Medulla oblongata (tissue), 1 donor: ENCODE measurements at regions not wholly inside any gene's neighbourhood (a gene's known extent, or its start where the extent isn't known, plus 50 kb on each side); places are given as distances from the start of the nearest gene placed in this dataset.

Experiments used
- DNase-seq: peaks from one replicate; pipeline ENCODE4 v3.0.0-alpha.2; 2015; ENCODE audit errors: extremely low spot score

DNA sequence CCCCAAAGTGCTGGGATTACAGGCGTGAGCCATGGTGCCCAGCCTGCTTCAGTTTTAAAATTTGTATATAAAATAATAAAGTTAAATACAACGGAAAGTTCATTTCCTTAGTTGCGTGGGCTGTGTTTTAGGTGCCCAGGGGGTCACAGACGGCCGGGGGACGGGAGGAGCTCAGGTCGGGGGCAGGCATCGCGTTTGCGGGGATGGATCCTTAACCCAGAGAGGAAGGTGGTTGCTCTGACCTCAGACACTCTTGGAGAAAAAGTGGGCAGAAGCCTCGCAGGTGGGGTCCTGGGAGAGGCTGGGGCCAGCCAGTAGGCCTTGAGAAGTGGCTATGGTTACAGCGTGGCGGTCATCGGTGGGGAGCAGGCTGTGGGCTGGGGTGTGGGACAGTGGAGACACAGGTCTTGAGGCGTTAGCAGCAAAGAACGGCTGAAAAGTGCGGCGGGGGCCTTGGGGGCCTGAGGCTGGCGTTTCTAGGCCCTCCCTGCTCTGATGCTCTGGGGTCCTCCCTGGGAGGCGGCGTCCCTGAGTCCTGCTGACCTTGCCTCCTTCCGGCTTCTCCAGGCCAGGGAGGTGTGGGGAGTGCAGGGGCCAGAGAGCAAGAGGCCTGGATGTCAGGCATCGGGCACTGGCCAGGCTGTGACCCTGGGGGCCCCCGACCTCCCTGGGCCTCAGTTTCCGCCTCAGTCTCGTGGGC, 54.4 kb downstream of the UNCX start:
- DNase-seq = no peak

DNA sequence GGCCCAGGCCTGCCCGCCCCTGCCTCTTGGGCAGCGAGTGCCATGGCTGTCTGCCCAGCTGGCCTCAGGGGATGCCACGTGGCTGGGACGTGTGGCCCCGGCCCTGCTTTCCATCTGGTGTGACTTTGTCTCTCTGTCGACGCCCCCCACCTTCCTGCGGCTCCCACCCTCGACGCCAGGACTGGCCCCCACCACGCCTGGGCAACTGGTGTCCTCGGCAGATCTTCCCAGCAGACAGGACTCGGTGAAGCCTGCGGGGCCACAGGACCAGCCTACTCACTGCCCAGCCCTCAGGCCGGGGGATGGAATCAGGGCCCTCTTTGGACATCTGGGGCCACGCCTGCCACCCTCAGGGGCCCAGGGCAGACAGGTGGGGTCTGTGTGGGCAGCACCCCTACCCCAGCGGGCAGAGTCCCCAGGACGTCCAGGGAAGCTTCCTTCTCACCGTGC, 55.1 kb downstream of the UNCX start:
- DNase-seq = no peak

DNA sequence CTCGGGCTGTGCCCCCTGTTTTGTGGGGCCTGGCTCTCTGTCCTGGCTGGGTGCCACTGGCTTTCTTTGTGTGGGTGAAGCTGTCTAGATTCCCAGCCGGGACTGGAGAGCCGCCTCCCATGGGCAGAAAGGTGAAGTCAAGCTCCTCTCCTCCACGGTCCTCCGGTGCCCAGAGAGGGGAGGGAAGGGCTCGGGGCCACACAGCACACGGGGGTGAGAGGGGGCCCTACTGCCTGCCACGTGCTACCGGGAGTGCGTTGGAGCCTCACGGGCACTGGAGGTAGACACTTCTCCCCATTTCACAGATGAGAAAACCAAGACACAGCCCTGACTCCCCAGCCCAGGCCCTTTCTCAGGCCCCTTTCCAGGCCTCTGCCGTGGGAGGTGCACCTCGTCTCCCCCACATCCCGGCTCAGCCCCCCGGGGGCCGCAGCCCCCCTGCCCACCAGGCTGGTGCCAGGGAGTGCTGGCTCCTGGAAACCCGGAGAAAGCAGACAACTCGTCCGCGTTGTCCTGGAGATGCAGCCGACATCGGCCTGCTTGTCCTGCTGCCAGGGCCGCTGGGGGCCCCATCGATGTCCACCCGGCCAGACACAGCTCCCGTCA, 55.8 kb downstream of the UNCX start:
- DNase-seq = peak; percentile 7

DNA sequence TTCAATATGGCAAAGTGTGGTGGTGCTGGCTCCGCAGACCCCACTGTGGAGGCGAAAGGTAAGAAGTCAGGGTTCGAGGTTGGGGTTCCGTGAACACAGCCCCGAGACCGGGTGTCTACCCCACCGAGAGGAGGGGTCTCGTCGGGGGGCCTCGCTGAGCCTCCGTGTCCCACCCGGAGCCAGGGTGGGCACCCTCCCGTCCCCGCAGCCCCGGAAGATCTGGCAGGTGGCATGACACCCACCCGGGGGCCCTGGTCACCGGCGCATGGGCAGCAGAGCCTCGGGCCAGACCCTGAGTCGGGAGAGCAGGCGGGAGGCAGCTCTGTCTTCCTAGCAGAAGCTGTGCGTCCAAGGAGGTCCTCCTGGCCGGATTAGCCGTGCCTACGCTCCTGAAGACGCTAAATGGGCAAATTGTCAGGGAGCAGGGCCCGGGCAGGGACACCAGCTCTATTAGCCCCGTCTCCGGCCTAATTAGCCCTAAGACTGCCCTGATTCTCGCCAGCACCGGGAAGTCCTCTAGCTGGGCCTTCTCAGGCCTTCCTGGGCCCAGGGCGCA, 56.4 kb downstream of the UNCX start:
- DNase-seq = no peak

DNA sequence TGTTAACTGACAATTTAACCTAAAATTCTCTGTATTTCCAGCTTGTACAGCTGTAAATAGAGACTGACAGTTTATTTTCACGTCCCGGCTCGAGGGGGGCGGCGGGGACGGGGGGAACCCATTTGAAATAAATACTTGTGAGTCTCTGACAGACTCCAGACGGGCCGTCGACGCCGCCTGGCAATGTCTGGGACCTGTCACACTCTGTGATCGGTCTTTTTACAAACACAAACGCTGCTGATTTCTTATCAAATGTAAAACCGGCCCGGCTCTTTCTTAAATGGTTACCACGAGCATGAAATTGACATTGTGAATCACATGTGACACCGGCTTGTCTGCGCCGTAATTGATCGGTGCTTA, 57.0 kb downstream of the UNCX start:
- no peak for DNase-seq

DNA sequence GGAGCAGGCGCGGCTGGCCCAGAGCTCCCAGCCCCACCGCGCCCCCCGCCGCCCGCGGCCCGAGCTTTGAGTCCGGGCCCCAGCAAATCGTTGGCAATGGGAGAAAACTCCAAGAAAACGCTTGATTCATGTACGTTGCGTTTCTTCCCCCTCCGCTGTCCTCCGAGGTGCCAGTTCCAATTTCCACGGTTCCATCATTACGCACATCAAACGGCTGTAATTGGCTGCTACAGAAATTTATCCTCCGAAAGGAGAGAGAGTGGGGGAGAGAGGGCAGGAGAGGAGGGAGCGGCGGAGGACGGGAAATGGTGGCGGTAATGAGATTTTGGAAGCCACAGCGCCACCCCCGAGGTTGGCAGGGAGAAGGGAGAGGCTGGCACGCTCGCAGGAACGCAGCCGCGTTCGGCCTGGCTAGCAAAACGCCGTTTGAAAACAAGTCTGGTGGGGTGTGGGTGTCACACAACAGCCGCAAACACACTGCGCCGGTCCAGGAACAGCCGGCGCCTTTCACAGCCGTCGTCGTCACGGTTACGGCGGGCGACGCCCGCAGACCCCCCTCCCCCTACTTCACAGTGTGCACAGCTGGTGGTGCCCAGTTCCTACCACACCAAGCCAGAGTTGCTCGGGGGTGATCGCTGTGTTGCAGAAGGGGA, 57.5 kb downstream of the UNCX start:
- DNase-seq = peak; percentile 30

DNA sequence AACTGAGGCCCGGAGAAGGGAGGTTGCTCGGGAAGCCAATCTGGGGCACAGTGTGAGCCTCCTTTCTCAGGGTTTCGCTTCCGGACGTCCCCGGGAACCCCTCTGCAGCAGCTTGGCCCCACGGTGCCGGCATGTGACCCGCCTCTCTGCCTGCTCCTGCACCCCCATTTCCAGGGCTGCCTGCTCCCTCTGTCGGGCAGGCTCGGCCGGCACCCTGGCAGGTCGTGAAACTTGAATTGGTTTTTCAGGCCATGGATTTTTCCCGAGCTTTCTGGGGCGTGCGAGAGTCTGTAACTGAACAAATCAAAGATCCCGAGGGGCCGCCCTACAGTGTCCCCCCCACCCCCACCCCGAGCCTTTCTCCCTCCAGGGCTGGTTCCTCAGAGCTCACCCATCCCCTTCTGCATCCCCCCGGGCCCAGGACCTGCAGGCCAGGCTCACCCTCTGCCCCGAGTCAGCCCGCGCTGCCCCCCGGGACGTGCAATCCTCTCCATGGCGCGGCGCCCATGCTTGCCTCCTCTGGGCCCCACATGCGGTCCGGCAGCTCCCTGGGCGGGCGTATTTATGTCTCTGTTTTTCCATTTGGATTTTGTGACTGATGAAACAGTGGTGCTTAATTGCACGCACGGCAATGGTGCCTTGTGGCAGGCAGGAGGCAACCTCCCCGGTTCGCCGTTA, 58.1 kb downstream of the UNCX start:
- no peak for DNase-seq

DNA sequence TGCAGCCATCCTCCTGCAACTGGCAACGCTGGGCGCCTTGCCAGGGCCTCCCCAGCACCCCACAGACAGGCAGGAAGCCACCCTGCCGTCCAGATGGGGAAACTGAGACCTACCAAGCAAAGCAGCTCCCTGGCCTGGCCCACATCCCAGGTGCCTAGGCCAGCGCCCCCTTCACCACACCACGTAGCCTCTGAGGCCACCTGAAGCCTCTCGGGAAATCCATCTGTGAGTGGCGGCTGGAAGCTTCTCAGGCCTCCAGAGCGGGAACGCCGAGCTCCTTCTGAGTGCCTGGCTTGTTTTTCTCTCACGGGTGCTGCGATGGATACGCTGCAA, 58.7 kb downstream of the UNCX start:
- DNase-seq = no peak

DNA sequence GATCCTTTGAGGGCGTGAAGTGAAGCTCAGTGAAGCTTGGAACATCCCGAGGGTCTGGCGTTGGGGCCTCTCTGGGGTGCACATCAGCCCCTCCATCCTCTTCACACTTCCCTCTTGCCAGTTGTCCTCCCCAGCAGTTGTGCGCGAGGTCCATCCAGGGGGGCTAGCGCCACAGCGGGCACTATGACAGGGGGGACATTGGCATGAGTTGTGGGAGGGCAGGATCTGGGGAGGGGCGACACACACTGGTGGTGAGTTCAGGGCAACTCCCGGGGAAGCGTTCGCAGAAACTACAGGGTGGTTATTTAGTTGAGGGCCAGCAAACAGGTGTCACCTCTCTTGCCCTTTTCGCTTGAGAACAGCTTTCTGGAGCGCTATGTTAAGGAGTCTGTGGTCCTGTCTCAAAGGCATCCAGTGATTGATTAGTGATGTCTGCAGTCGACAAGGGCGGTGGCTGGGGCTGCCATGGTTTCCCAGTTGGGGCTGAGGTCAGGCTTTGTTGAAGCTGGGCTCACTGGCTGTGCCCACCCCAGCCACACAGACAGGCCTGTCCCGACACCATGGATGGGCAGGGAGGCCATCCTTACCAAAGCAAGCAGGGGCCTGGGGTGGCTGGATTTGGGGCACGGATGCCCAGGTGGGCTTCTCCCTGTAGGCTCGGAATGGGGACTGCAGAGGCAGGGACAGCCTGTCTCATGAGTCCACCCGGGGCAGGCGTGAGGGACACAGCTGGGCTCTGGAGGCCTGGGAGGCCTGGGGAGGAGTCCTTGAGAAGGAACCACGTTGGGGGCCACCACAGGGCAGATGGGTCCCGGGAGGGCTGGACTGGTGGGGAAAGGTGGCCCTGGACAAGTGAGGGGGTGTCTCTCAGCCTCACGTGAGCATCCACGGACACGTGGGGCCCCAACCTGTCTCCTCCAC, 59.4 kb downstream of the UNCX start:
- no peak for DNase-seq

DNA sequence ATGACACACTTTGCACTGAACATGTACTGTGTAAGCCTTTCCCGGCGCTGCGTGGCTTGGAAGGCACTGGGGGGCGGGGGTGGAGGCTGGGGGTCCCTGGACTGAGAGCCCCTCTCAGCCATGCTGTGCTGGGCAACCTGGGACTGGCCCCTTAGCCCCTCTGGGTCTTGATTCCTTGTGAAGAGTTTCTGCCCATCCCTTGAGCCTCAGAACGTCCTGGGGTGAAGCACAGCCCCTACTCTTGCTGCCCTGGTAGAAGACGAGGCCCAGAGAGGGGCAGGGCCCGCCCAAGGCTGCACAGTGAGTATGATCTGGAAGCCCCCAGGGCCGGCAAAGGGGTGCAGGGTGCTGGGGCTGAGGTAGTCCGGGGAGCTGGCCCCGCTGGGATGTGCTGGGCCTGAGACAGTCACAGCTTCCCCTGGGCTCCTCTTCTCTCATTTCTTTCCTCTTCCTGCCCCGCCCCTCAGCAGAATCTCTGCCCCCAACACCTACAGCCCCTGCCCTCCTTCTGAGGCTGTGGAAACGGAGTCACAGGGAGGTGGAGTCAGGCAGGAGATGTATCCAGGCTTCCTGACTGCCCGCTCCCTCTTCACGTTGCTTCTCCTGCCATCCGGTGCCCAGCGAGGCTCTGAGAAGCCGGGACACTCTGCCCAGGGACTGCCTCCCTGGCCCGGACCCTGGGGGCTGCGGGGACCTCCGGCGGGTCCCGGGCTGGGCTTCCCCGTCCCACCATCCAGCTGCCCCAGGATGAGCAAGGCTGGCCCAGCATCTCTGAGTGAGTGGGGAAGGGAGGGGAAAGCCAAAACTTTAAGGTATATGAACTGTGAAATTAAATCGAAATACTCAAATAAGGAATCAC, 60.5 kb downstream of the UNCX start:
- no peak for DNase-seq

DNA sequence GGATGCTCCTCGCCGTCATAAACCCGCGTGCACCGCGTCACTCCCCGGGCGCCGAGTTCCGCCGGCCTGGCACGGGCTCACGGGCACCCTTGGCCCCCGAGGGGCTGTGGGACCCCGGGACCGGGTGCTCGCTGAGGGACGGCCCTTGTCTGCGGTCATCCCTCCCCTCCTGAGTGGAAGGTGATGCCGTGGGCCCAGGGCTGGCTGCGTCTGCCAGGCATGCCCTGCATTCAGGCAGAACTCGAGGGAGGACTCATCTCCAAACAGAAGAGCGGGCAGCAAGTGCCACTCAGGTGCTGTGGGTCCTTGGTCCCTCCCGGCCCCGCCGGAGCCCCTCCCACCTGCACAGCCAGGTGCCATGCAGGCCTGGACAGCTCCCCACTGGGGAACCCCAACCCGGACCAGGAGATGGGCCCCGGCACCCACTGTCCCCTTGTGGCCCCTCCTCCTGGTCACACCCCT, 61.3 kb downstream of the UNCX start:
- no peak for DNase-seq

DNA sequence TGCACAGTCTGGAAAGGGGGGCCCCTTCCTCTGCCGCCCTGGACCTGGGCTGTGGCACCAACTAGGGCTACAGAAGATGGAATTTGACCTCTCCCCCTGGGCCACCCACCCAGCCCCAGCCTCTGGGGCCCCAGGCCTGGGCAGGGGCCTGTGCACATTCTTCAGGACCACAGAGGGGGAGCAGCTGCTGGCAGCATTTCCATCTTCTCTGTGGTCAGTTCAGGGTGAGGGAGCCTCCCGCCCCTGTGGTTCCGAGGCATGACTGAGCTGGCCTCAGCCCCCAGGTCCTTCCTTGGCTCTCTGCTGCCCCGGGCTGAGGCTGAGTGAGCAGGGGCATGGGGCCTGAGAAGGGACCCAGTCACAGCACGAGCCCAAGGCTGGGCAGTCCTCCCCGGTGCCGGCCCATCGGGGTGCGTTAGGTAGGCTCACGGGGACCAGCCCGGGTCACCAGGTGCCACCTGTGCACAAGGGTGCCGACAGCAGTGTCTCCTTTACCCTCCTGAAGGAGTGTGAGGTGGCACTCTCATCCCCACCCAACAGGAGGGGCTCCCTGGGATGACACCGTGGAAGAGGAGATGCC, 63.2 kb downstream of the UNCX start:
- DNase-seq = no peak

DNA sequence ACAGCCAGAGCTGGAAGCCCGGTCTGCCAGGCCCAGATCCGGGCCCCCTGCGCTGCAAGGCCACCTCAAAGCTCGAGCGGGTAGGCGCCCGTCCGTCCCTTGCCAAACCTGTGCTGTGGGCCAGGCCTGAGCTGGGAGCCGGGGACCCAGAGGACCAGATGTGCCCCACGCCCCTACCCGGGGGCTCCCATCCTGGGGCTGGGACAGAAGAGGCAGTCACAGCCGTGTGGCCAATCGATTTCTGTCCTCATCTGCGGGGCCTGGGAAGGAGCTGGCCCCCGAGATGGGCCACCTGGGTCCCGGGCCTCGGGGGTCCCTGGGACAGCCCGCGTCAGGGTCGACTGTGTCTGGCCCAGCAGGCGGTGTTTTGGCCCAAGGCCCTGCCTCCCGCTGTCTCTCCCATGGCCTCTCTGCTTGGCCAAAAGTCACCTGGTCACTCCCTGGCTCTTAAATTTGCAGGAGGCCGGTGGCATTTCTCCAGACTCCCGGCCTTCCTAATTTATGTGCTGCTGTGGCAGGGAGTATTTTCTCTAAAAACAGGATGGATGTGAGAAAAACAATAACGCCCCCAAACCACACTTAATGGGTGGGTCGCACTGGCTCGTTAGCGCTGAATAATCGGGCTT, 63.8 kb downstream of the UNCX start:
- DNase-seq = no peak

DNA sequence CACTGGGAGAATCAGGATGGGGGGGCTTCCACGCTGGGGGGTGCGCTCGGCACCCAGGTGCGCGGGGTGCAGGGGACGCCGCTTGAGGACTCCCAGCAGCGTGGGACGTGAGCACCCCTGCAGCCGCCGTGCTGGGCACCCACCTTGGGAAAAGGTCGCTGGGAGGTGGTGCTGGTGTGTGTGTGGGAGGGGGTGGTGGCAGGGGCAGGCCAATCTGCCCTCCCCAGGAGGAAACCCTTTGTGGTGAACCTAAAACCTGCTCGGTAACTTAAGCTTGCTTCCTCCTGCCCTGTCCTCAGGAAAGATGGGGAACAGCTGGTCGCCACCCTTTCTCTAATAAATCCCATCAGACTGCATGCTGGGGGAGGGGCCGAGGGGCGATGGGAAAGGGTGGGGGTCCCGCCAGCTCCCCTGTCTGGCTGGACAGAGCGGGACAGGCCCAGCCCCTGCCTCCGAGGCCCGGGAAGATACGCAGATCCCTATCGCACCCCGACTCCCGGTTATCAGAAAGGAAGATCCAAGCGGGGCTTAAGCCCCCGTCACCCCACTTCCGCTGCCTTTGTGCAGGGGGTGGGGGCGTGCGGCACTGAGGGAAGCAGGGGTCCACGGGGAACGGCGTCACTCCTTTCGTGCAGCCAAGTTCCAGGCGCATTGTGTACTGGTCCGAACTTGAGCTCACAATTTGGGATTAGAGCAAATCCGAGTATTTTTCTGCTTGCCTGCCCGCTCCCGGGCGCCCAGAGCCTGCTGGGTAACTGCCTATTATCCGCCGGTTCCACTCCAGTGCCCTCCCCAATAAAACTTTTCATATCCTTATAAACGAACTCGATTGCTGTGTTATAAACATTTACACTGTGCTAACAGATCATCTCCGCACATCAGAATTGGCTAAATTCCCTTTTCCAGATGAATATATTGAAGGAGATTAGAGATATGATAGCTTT, 64.6 kb downstream of the UNCX start:
- DNase-seq = no peak

DNA sequence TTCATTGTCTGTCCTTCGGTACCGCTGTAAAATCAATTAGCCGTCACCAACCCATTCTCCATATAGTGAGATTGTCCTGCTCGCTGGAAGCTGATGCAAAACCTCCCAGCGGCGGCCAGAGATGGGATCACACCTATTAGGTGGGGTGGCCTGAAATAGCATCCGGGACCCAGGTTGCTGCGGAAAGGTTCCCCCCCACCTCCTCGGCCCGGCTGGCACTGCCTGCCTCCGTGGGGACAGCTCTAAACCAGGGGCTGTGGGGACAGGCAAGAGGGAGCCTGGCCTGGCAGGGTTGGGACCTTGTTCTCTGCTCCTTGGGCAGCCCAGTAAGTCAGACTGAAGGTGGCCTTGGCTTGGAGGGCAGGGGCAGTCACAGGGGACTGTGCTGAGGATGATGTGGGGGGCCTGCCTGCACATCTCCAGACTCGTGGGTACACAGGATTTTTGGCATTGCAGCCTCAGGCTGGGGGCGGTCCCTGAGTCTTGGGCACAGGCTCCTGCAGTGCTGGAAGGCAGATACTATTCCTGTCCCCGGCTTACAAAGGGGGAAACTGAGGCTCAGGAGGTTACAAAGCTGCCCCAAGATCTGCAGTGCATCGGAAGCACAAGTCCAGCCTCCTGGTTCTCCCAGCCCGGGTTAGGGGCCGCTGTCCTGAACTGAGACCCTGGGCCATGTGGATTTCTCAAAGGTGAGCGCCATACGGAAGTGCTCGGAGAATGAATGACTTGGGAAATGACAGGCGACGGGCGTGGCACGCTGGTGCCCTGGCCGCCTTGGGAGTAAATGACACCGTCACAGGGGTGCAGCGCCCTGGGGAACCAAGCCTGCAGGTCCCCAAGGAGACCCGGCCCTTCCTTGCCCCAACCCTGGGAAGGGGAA, 65.6 kb downstream of the UNCX start:
- DNase-seq = no peak

DNA sequence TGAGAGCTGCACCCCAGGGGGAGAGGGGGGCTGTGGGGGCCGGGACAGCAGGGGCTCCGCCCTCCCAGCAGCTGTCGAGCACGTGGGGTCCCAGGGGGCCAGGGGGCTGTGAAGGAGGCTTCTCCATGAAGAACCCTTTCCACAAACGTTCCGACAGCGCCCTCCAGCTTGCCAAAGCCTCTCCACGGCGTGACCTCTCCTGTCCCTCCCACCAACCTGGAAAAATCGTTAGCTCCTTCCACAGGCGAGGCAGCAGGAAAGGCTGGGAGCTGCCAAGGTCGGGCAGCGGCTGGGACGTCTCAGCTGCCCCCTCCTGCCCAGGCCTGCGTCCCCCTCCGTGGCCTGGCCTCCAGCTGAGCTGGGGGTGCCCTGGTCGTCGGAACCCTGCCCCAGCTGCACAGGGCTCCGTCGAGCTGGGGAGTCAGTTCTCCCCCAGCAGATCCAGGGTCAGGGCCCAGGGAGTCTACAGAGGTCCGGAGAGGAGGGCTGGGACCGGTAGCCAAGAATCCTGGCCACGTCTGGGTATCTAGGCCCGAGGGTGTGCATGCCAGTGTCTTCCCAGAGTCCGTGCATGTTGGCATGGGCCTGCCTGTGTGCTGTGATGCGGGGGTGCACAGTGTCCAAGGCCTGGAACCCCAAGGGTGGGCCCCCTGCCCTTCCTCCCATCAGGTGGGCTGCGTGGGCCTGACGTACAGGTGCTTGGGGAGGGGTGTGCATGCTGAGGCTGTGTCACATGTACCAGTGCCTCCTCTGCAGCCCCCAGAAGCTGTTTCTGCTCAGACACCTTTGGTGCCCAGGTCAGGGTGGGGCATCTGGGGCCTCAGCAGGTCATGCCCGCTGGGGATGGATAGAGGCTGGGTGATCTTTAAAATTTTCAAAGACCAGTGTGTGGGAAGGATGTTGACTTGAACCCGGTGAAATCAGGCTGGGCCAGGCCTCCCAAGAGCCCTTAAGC, 66.5 kb downstream of the UNCX start:
- DNase-seq = no peak
